GM21515 (cell line): ENCODE measurements at regions not wholly inside any gene's neighbourhood (a gene's known extent, or its start where the extent isn't known, plus 50 kb on each side); places are given as distances from the start of the nearest gene placed in this dataset.
"Not testable (repeated sequence)": the region's sequence is repeated elsewhere in the genome, so short reads cannot be mapped to it uniquely, and the experiment has no call there.

Source experiments
- ATAC-seq: cut with Tn5 transposase; IDR thresholded peaks from one replicate; pipeline ENCODE4 v1.9.1; 2021; ENCODE audit not compliant: unreplicated experiment

GRCh38 chr7:112668561-112668960 lies 121.6 kb downstream of the TMEM168 start:
- no peak for ATAC-seq

GRCh38 chr7:112669306-112669705 lies 120.9 kb downstream of the TMEM168 start:
- ATAC-seq, result no peak

GRCh38 chr7:112670193-112670592 lies 120.0 kb downstream of the TMEM168 start:
- no peak for ATAC-seq

GRCh38 chr7:112678626-112679025 lies 111.6 kb downstream of the TMEM168 start:
- no peak for ATAC-seq

- ATAC-seq, result not testable (repeated sequence)
These were observed 100.6 kb downstream of the TMEM168 start for GRCh38 chr7:112689466-112690177.

GRCh38 chr7:112692333-112692732 lies 97.9 kb downstream of the TMEM168 start:
- no peak for ATAC-seq

GRCh38 chr7:112697211-112697610 lies 93.0 kb downstream of the TMEM168 start:
- ATAC-seq, result not testable (repeated sequence)

GRCh38 chr7:112699725-112700513 lies 90.3 kb downstream of the TMEM168 start:
- ATAC-seq, result no peak

GRCh38 chr7:112701456-112701855 lies 88.7 kb downstream of the TMEM168 start:
- ATAC-seq, result no peak

- ATAC-seq, result no peak
These were observed 82.5 kb downstream of the TMEM168 start for GRCh38 chr7:112707655-112708054.

GRCh38 chr7:112708236-112708635 lies 82.0 kb downstream of the TMEM168 start:
- ATAC-seq, result no peak
